Esophagus muscularis mucosa (tissue), 4 donors: ENCODE measurements at regions not wholly inside any gene's neighbourhood (a gene's known extent, or its start where the extent isn't known, plus 50 kb on each side); places are given as distances from the start of the nearest gene placed in this dataset.

Experiments used
- EP300 ChIP-seq: sonication (generic); formaldehyde crosslinking; IDR thresholded peaks from one replicate; pipeline ENCODE4 v1.6.1; 2017; ENCODE audit warnings: antibody characterized with exemption
- POLR2A ChIP-seq: fragments of 450-650 bp; IDR thresholded peaks from one replicate; pipeline ENCODE4 v1.6.1; 2017; ENCODE audit warnings: antibody characterized with exemption, moderate library complexity, mild to moderate bottlenecking, low read depth
- POLR2AphosphoS5 ChIP-seq, 2 donors: sonication (generic); formaldehyde crosslinking; IDR thresholded peaks; one replicate each; pipeline ENCODE4 v1.6.1; 2017; ENCODE audit warnings: antibody characterized with exemption in 2 of 2
- TF ChIP-seq, protein P1 (sequence below), 3 experiments: fragments of 200-600 bp in 2 of 3; fragments of 450-650 bp in 1 of 3; sonication (generic) in 2 of 3; IDR thresholded peaks; one replicate each; pipeline ENCODE4 v1.5.1; 2017 to 2019; ENCODE audit warnings: antibody characterized with exemption in 3 of 3, mild to moderate bottlenecking in 2 of 3, moderate library complexity in 1 of 3

GRCh38 chr11:69985641-69986439, 92.3 kb upstream of the ANO1 start:
- TF ChIP-seq, protein P1, sequence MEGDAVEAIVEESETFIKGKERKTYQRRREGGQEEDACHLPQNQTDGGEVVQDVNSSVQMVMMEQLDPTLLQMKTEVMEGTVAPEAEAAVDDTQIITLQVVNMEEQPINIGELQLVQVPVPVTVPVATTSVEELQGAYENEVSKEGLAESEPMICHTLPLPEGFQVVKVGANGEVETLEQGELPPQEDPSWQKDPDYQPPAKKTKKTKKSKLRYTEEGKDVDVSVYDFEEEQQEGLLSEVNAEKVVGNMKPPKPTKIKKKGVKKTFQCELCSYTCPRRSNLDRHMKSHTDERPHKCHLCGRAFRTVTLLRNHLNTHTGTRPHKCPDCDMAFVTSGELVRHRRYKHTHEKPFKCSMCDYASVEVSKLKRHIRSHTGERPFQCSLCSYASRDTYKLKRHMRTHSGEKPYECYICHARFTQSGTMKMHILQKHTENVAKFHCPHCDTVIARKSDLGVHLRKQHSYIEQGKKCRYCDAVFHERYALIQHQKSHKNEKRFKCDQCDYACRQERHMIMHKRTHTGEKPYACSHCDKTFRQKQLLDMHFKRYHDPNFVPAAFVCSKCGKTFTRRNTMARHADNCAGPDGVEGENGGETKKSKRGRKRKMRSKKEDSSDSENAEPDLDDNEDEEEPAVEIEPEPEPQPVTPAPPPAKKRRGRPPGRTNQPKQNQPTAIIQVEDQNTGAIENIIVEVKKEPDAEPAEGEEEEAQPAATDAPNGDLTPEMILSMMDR (IDR thresholded peaks at IDR 0.05) = no peak
- no peak for TF ChIP-seq POLR2A
- no peak for TF ChIP-seq EP300
- TF ChIP-seq POLR2AphosphoS5 (IDR thresholded peaks at IDR 0.05) = no peak
